Liver (tissue), 8 donors: ENCODE measurements at regions not wholly inside any gene's neighbourhood (a gene's known extent, or its start where the extent isn't known, plus 50 kb on each side); places are given as distances from the start of the nearest gene placed in this dataset.

Experiments used
- DNase-seq: peaks from one replicate; pipeline ENCODE4 v3.0.0-alpha.2; 2017; ENCODE audit warnings: low spot score
- H3K27ac ChIP-seq, 2 donors: one replicate each; pipeline ENCODE4 v1.7.0; 2013; ENCODE audit warnings: inconsistent platforms in 2 of 2, low read length in 2 of 2, control low read depth in 1 of 2, low read depth in 1 of 2, mild to moderate bottlenecking in 1 of 2
- H3K27me3 ChIP-seq, 4 donors: one replicate each; pipeline versions ENCODE4 v1.6.1 to v1.7.0; 2013; ENCODE audit warnings: low read length in 3 of 4, inconsistent platforms in 1 of 4, mild to moderate bottlenecking in 1 of 4, moderate library complexity in 1 of 4; ENCODE audit not compliant: control insufficient read depth in 4 of 4, insufficient read depth in 4 of 4
- H3K36me3 ChIP-seq, 4 donors: one replicate each; pipeline versions ENCODE4 v1.6.1 to v1.7.0; 2013; ENCODE audit warnings: low read length in 3 of 4, mild to moderate bottlenecking in 3 of 4, low read depth in 1 of 4, moderate library complexity in 1 of 4; ENCODE audit not compliant: control insufficient read depth in 4 of 4, insufficient read depth in 3 of 4
- H3K4me1 ChIP-seq, 4 donors: one replicate each; pipeline versions ENCODE4 v1.6.1 to v1.7.0; 2013; ENCODE audit warnings: low read length in 3 of 4, mild to moderate bottlenecking in 3 of 4, moderate library complexity in 1 of 4; ENCODE audit not compliant: control insufficient read depth in 4 of 4, insufficient read depth in 4 of 4
- H3K4me3 ChIP-seq, 3 donors: one replicate each; pipeline versions ENCODE4 v1.6.1 to v1.7.0; 2013; ENCODE audit warnings: low read length in 3 of 3, control low read depth in 1 of 3, low read depth in 1 of 3, mild to moderate bottlenecking in 1 of 3
- H3K9ac ChIP-seq, 2 donors: one replicate each; pipeline ENCODE4 v1.7.0; 2013; ENCODE audit warnings: low read length in 2 of 2, mild to moderate bottlenecking in 2 of 2, moderate library complexity in 2 of 2, control low read depth in 1 of 2, low read depth in 1 of 2
- H3K9me3 ChIP-seq, 4 donors: one replicate each; pipeline versions ENCODE4 v1.6.1 to v1.7.0; 2013; ENCODE audit warnings: low read length in 3 of 4; ENCODE audit not compliant: control insufficient read depth in 4 of 4
- CTCF ChIP-seq: fragments of 150-350 bp; IDR thresholded peaks from 2 replicates; pipeline ENCODE4 v1.5.1; 2017; ENCODE audit warnings: improper control_type of control experiment, low read depth, low read length; ENCODE audit not compliant: missing input control
- EGR1 ChIP-seq, 2 donors: IDR thresholded peaks; 2 replicates each; pipeline ENCODE4 v1.6.1; 2016 to 2018; ENCODE audit warnings: antibody characterized with exemption in 2 of 2, low read depth in 2 of 2
- FOXA2 ChIP-seq: IDR thresholded peaks from 2 replicates; pipeline ENCODE4 v1.6.1; 2016; ENCODE audit warnings: antibody characterized with exemption
- GABPA ChIP-seq, 2 donors: IDR thresholded peaks in 1 of 2; conservative IDR thresholded peaks in 1 of 2; 2 replicates each; pipeline ENCODE4 v1.6.1; 2016; ENCODE audit warnings: antibody characterized with exemption in 2 of 2, mild to moderate bottlenecking in 1 of 2, moderate library complexity in 1 of 2
- HNF4A ChIP-seq, 2 donors: conservative IDR thresholded peaks; 2 replicates each; pipeline ENCODE4 v1.6.1; 2016; ENCODE audit warnings: antibody characterized with exemption in 2 of 2, mild to moderate bottlenecking in 2 of 2
- HNF4G ChIP-seq: IDR thresholded peaks from 2 replicates; pipeline ENCODE4 v1.6.1; 2016; ENCODE audit warnings: antibody characterized with exemption
- JUND ChIP-seq, 2 donors: IDR thresholded peaks; 2 replicates each; pipeline ENCODE4 v1.6.1; 2016; ENCODE audit warnings: antibody characterized with exemption in 2 of 2
- MAX ChIP-seq: IDR thresholded peaks from 2 replicates; pipeline ENCODE4 v1.6.1; 2016; ENCODE audit warnings: antibody characterized with exemption
- NR2F2 ChIP-seq: IDR thresholded peaks from 2 replicates; pipeline ENCODE4 v1.6.1; 2016; ENCODE audit warnings: antibody characterized with exemption
- RAD21 ChIP-seq, 2 donors: IDR thresholded peaks; 2 replicates each; pipeline ENCODE4 v1.6.1; 2016; ENCODE audit warnings: antibody characterized with exemption in 2 of 2, mild to moderate bottlenecking in 2 of 2
- REST ChIP-seq: IDR thresholded peaks from 2 replicates; pipeline ENCODE4 v1.6.1; 2016; ENCODE audit warnings: antibody characterized with exemption, mild to moderate bottlenecking
- RXRA ChIP-seq, 2 donors: IDR thresholded peaks; 2 replicates each; pipeline ENCODE4 v1.6.1; 2017 to 2018; ENCODE audit warnings: antibody characterized with exemption in 2 of 2, mild to moderate bottlenecking in 1 of 2
- SP1 ChIP-seq: IDR thresholded peaks from 2 replicates; pipeline ENCODE4 v1.6.1; 2018; ENCODE audit warnings: antibody characterized with exemption, mild to moderate bottlenecking
- TAF1 ChIP-seq: conservative IDR thresholded peaks from 2 replicates; pipeline ENCODE4 v1.6.1; 2016; ENCODE audit warnings: antibody characterized with exemption, mild to moderate bottlenecking
- YY1 ChIP-seq: IDR thresholded peaks from 2 replicates; pipeline ENCODE4 v1.6.1; 2016; ENCODE audit warnings: antibody characterized with exemption, mild to moderate bottlenecking
- ZBTB33 ChIP-seq: IDR thresholded peaks from 2 replicates; pipeline ENCODE4 v1.6.1; 2016; ENCODE audit warnings: antibody characterized with exemption
- WGBS: extraction: QIAGEN DNeasy Blood & Tissue Kit; methylation state at CpG from one replicate; pipeline ENCODE4 v1.1.7; 2013; 5-methylcytosine and 5-hydroxymethylcytosine counted together
- donor health status: healthy.
- donor health status: healthy.
- donor health status: healthy.
- donor health status: healthy.
- donor health status: healthy.

DNA sequence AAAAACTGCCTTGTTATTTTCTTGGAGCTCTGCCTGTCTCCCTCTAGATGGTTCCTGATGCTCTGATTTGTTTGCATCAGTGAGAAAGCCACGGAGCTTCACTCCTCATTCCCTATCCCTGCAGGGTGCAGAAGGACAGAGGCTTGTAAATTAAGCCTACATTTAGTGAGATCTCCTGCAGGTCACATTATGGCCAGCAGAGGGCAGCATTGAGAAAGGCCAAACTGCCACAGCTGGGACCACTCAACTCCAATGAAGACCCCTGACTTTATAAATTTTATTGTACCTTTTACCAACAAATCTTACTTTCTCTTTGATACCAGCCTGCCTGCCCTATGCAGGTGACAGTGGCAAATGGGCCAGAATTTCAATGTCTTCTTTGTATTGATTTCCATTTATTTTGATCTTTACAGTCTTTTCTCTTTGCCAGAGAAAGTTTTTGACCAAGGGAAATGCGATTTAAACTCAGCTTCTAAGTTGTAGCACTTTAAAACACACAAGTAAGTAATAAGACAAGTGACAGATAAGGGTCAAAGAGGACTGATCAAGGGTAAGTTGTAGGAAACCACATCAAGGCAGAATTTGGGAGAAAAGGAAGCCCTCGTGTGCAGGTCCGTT is 1029.1 kb upstream of the KLHL29 start:
- peak; percentile 71 for DNase-seq
- WGBS = 44% methylated on average over 4 of the region's 4 CpGs
- TF ChIP-seq HNF4G (no peak), RAD21 (IDR thresholded peaks at IDR 0.05) (peak; percentile 73 to 81), NR2F2 (no peak), SP1 (no peak), MAX (no peak), CTCF (peak; percentile 88), REST (no peak), TAF1 (no peak), EGR1 (IDR thresholded peaks at IDR 0.05; ENCODE audit: low read depth in 2 of 2) (no peak)

GRCh38 chr2:22359071-22359672 is 1025.8 kb upstream of the KLHL29 start:
- peaks cover 0 to 7% (median 0%) of the 10 kb centered on the region in 4 donors for H3K27me3 ChIP-seq
- no peak overlapping the region for H3K4me3 ChIP-seq
- no peaks in the 10 kb centered on the region for H3K36me3 ChIP-seq
- no peaks in the 10 kb centered on the region for H3K4me1 ChIP-seq
- H3K9me3 ChIP-seq = no peaks in the 10 kb centered on the region
- no peak overlapping the region for H3K9ac ChIP-seq
- 25% methylated on average over 2 of the region's 2 CpGs for WGBS
- no peak for DNase-seq
- no peak overlapping the region for H3K27ac ChIP-seq
- TF ChIP-seq SP1 = no peak
- no peak for TF ChIP-seq CTCF
- no peak for TF ChIP-seq ZBTB33
- no peak for TF ChIP-seq NR2F2
- TF ChIP-seq RAD21 (IDR thresholded peaks at IDR 0.05) = no peak
- TF ChIP-seq MAX = no peak
- no peak for TF ChIP-seq JUND (IDR thresholded peaks at IDR 0.05)
- no peak for TF ChIP-seq YY1
- no peak for TF ChIP-seq TAF1
- no peak for TF ChIP-seq HNF4G
- no peak for TF ChIP-seq FOXA2
- no peak for TF ChIP-seq HNF4A (conservative IDR thresholded peaks at IDR 0.05)
- no peak for TF ChIP-seq GABPA (IDR thresholded peaks at IDR 0.05 in 1 of 2, conservative IDR thresholded peaks at IDR 0.05 in 1 of 2)
- TF ChIP-seq EGR1 (IDR thresholded peaks at IDR 0.05; ENCODE audit: low read depth in 2 of 2) = no peak
- no peak for TF ChIP-seq REST
- TF ChIP-seq RXRA (IDR thresholded peaks at IDR 0.05) = no peak

More for the DNA sequence above, 1029.1 kb upstream of the KLHL29 start:
- Histone ChIP-seq H3K27me3 (peaks cover 0 to 9% (median 0%) of the 10 kb centered on the region in 4 donors), H3K4me3 (no peak overlapping the region), H3K4me1 (no peaks in the 10 kb centered on the region), H3K9ac (no peak overlapping the region), H3K36me3 (no peaks in the 10 kb centered on the region), H3K9me3 (no peaks in the 10 kb centered on the region), H3K27ac (no peak overlapping the region)
